ENCODE measurements at regions not wholly inside any gene's neighbourhood (a gene's known extent, or its start where the extent isn't known, plus 50 kb on each side); places are given as distances from the start of the nearest gene placed in this dataset.

DNA sequence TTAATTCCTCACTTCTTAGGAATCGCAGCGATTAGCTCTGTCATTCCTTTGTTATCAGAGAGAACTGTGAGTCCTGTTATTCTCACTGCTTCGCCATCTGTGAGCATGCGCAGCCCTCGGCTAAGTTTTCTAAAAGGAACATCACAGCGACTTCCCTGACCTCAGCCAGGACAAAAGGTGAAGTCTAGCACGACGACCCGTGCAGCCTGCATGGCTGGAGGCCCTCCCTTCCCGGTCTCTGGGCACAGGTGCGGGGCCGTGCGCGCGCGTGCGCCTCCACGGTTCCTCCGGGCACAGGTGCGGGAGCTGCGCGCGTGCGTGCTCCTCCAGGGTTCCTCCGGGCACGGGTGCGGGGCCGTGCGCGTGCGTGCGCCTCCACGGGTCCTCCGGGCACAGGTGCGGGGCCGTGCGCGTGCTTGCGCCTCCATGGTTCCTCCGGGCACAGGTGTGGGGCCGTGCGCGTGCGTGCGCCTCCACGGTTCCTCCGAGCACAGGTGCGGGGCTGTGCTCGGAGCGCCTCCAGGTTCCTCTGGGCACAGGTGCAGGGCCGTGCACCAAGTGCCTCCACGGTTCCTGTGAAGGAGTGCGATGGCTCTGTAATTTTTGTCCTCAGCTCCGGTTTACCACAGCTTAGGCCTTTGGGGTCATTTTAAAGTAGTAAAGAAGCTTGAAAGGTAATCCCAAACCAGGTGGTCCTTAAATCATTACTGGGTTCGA lies 212.3 kb downstream of the ERMARD start:
- TF ChIP-seq POLR2A (IDR thresholded peaks at IDR 0.05; ENCODE audit: low read depth, low read length): no peak
- FAIRE-seq: no peak
- no peak for DNase-seq (ENCODE audit: insufficient read length, low spot score)

DNA sequence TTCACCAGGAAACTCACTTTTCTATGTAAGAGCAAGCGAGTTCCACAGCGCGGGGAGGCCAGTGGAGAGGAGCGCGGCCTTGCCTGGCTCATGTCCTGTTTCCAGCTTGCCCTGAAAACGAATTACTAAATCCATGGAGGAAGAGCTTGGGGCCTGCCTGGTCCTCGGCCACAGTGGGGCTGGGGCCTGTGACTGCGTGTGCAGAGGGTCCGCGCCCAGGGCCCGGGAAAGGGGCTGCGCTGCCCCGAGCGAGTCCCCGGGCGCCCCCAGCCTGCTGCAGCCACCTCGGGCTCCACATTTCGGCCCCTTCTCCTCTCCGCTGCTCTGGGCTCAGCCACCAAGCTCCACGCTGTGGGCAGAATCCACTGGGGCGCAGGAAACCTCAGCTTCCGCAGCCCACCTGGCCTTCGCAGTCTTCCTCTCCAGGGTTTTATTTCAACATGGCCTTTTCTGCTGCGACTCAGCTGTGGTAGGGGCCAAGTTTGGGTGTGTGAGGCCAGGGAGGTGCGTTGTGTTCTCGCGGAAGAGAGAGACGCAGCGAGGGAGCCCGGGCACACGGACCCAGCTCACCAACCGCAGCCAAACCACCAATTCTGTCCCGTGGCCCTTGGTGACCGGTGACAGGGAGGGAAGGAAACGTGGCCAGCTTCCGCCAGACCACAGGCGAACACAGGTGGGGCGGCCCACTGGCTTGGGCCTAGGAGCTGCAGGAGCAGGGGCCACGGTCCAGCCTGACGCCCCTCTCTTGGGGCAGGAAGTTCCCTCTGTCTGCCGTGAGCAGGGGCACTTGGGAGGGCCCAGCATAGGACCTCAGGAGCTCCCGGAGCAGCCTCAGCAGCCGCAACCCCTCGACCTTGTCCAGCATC lies 211.4 kb downstream of the ERMARD start:
- TF ChIP-seq POLR2A (IDR thresholded peaks at IDR 0.05; ENCODE audit: low read depth, low read length): no peak
- no peak for FAIRE-seq
- no peak for DNase-seq (ENCODE audit: insufficient read length, low spot score)

DNA sequence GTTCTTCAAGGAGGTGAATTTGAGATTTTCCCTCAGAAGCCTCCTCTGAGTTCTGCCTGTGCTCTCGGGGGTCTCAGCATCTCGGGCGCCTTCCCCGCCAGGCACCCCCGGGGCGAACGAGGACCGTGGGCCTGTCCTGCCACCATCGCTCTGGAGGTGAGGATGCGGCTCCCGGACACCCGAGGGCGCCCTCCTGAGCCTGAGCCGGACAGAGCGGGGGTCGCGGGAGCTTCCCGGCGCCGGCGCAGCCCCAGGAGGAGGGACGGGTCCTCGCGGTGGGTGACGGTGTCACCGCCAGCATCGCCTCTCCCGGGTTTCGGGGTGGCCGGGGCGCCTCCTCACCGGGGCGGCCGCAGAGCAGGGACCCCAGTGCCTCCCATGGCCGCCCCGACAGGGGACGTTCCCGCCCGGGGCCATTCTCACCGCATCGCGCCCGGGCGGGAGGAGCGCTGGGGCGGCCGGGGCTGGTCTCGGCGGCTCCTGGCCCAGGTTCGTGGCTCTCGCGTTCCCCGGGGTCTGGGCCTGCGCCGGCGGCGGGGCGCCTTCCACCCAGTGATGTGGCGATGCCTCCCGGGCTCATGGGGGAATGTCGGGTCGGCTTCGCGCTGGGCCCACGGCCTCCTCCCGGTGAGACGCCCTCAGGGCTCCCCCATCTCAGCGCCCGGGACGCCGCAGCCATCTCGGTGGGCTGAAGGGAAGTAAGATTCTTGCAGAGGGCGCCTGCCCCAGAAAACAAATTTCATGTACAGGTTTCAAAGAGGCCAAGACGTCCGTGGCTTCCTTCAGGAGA lies 210.5 kb downstream of the ERMARD start:
- no peak for TF ChIP-seq POLR2A (IDR thresholded peaks at IDR 0.05; ENCODE audit: low read depth, low read length)
- FAIRE-seq (no peak), DNase-seq (ENCODE audit: insufficient read length, low spot score) (no peak)

GRCh38 chr6:169960886-169961611 lies 209.6 kb downstream of the ERMARD start:
- FAIRE-seq (no peak), DNase-seq (ENCODE audit: insufficient read length, low spot score) (no peak)
- no peak for TF ChIP-seq POLR2A (IDR thresholded peaks at IDR 0.05; ENCODE audit: low read depth, low read length)

- FAIRE-seq (no peak), DNase-seq (ENCODE audit: insufficient read length, low spot score) (no peak)
- no peak for TF ChIP-seq POLR2A (IDR thresholded peaks at IDR 0.05; ENCODE audit: low read depth, low read length)
Measured at GRCh38 chr6:169960521-169960885, 209.1 kb downstream of the ERMARD start.

DNA sequence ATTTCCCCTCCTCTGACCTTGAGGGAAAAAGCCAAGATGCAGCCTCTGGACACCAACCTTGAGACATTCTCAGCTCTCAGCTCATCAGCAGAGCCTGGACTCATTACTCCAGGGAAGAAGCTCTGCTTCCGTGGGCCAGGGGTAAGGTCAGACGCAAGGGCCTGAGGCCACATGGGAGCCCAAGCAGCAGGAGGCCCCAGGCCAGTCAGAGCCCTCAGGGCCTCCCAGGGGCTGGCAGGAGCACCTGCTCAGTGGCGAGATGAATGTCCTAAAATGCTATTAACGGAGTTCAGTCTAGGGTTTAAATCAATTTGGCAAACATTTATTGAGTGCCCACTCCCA lies 208.6 kb downstream of the ERMARD start:
- TF ChIP-seq POLR2A (IDR thresholded peaks at IDR 0.05; ENCODE audit: low read depth, low read length): no peak

GRCh38 chr6:169959136-169960002 lies 207.9 kb downstream of the ERMARD start:
- FAIRE-seq (no peak), DNase-seq (ENCODE audit: insufficient read length, low spot score) (no peak)
- no peak for TF ChIP-seq POLR2A (IDR thresholded peaks at IDR 0.05; ENCODE audit: low read depth, low read length)

More for the DNA sequence above, 208.6 kb downstream of the ERMARD start:
- FAIRE-seq (no peak), DNase-seq (ENCODE audit: insufficient read length, low spot score) (no peak)

GRCh38 chr6:169958510-169958909 lies 207.1 kb downstream of the ERMARD start:
- DNase-seq (ENCODE audit: insufficient read length, low spot score): no peak
- FAIRE-seq: no peak
- no peak for TF ChIP-seq POLR2A (IDR thresholded peaks at IDR 0.05; ENCODE audit: low read depth, low read length)

DNA sequence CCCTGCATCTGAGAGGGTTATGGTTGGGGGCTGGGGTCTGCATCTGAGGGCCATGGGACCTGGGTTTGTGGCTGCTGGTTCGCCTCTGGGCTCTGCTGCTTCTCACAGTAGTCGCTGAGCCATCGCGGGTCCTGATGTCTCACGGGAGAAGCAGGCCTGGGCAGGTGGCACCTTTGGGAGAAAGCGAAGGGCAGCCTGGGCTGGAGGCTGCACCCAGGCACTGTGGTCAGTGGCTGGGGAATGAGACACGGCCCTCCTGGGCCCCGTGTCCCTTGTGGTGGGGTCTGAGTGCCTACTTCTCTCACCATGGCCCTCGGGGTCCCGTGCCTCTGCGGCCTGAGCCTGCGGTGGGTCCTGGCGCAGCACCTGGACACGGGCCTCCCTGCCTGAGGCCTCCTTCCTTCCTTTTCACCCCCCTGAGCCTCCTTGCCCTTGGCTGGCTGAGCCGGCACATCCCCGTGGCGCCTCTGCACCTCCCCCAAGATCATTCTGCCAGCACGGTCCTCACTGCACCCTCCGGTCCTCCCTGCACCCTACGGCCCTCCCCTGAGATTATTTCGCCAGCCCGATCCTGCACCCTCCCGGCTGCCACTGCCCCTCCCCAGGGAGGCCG lies 206.0 kb downstream of the ERMARD start:
- no peak for DNase-seq (ENCODE audit: insufficient read length, low spot score)
- FAIRE-seq: no peak
- no peak for TF ChIP-seq POLR2A (IDR thresholded peaks at IDR 0.05; ENCODE audit: low read depth, low read length)

GRCh38 chr6:169956580-169956979 lies 205.2 kb downstream of the ERMARD start:
- TF ChIP-seq POLR2A (IDR thresholded peaks at IDR 0.05; ENCODE audit: low read depth, low read length): no peak
- DNase-seq (ENCODE audit: insufficient read length, low spot score) (no peak), FAIRE-seq (no peak)

DNA sequence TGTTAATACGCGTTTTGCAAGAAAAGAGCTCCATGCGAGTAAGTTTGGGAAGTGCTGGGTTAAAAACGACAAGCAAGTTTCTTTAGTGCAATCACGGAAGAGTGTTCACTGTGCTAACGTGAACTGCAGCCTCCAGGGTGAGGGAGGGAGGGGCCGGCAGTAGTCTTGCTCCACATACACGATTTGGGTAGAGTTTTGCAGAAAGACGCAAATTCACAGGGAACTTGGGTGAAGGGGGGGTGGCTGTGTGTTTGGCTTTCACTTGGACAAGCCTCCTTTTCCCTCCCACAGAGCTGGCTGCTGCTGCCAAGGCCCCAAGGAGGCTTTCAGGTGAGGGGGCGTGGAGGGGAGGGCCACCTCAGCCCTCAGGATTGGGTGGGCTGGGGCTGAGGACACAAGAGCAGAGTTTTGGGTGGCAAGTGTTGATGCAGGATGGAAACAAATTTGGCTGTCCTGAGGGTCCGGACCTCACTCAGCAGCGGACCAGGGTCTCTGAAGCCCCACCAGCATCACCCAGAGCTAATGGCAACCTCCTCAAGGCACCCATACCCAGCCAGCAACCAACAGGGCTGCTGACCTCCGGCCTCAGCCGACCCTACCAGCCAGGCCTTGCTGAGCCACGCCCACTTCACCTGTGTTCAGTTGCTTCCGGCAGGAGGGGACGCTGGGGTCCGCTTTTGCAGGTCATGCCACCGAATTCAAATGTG lies 204.5 kb downstream of the ERMARD start:
- FAIRE-seq: no peak
- TF ChIP-seq POLR2A (IDR thresholded peaks at IDR 0.05; ENCODE audit: low read depth, low read length): no peak
- no peak for DNase-seq (ENCODE audit: insufficient read length, low spot score)

GRCh38 chr6:169954977-169955376 lies 203.6 kb downstream of the ERMARD start:
- no peak for TF ChIP-seq POLR2A (IDR thresholded peaks at IDR 0.05; ENCODE audit: low read depth, low read length)
- no peak for DNase-seq (ENCODE audit: insufficient read length, low spot score)
- FAIRE-seq: no peak
